Subcutaneous abdominal adipose tissue (tissue), 5 donors: ENCODE measurements at regions not wholly inside any gene's neighbourhood (a gene's known extent, or its start where the extent isn't known, plus 50 kb on each side); places are given as distances from the start of the nearest gene placed in this dataset.

Source experiments
- H3K27ac ChIP-seq: one replicate; pipeline ENCODE4 v1.7.0; 2013; ENCODE audit warnings: low read depth, mild to moderate bottlenecking, inconsistent platforms, low read length, moderate library complexity
- H3K27me3 ChIP-seq, 5 donors: one replicate each; pipeline ENCODE4 v1.7.0; 2013; ENCODE audit warnings: low read length in 5 of 5, inconsistent platforms in 1 of 5; ENCODE audit not compliant: control insufficient read depth in 5 of 5, insufficient read depth in 4 of 5
- H3K36me3 ChIP-seq, 5 donors: one replicate each; pipeline ENCODE4 v1.7.0; 2013; ENCODE audit warnings: low read length in 5 of 5; ENCODE audit not compliant: control insufficient read depth in 5 of 5, insufficient read depth in 5 of 5
- H3K4me1 ChIP-seq, 5 donors: one replicate each; pipeline ENCODE4 v1.7.0; 2013; ENCODE audit warnings: low read length in 5 of 5, mild to moderate bottlenecking in 3 of 5, moderate library complexity in 1 of 5; ENCODE audit not compliant: control insufficient read depth in 5 of 5, insufficient read depth in 5 of 5
- H3K4me3 ChIP-seq, 5 donors: one replicate each; pipeline ENCODE4 v1.7.0; 2013; ENCODE audit warnings: low read length in 5 of 5, low read depth in 1 of 5
- H3K9ac ChIP-seq, 5 donors: one replicate each; pipeline ENCODE4 v1.7.0; 2013; ENCODE audit warnings: low read length in 5 of 5, mild to moderate bottlenecking in 4 of 5, moderate library complexity in 3 of 5
- H3K9me3 ChIP-seq, 5 donors: one replicate each; pipeline ENCODE4 v1.7.0; 2013; ENCODE audit warnings: low read length in 5 of 5; ENCODE audit not compliant: control insufficient read depth in 5 of 5
- donor health status: healthy.
- donor health status: healthy.
- donor health status: healthy.
- donor health status: healthy.
- donor health status: healthy.

GRCh38 chr12:83224012-83224411 lies 537.3 kb downstream of the TMTC2 start:
- no peaks in the 10 kb centered on the region for H3K4me1 ChIP-seq
- H3K9me3 ChIP-seq, result peaks cover 0 to 3% (median 0%) of the 10 kb centered on the region in 5 donors
- no peak overlapping the region for H3K9ac ChIP-seq
- no peaks in the 10 kb centered on the region for H3K36me3 ChIP-seq
- H3K27me3 ChIP-seq, result no peaks in the 10 kb centered on the region
- no peak overlapping the region for H3K27ac ChIP-seq
- H3K4me3 ChIP-seq, result no peak overlapping the region

- peaks cover 0 to 3% (median 0%) of the 10 kb centered on the region in 5 donors for H3K9me3 ChIP-seq
- H3K36me3 ChIP-seq, result no peaks in the 10 kb centered on the region
- no peak overlapping the region for H3K4me3 ChIP-seq
- H3K27ac ChIP-seq, result no peak overlapping the region
- no peaks in the 10 kb centered on the region for H3K27me3 ChIP-seq
- no peaks in the 10 kb centered on the region for H3K4me1 ChIP-seq
- H3K9ac ChIP-seq, result no peak overlapping the region
Measured at GRCh38 chr12:83220774-83221173, 534.1 kb downstream of the TMTC2 start.

- Histone ChIP-seq H3K27ac (no peak overlapping the region), H3K9ac (no peak overlapping the region), H3K36me3 (no peaks in the 10 kb centered on the region), H3K9me3 (no peaks in the 10 kb centered on the region), H3K4me1 (no peaks in the 10 kb centered on the region), H3K27me3 (no peaks in the 10 kb centered on the region), H3K4me3 (no peak overlapping the region)
Measured at GRCh38 chr12:83216230-83216629, 529.5 kb downstream of the TMTC2 start.

DNA sequence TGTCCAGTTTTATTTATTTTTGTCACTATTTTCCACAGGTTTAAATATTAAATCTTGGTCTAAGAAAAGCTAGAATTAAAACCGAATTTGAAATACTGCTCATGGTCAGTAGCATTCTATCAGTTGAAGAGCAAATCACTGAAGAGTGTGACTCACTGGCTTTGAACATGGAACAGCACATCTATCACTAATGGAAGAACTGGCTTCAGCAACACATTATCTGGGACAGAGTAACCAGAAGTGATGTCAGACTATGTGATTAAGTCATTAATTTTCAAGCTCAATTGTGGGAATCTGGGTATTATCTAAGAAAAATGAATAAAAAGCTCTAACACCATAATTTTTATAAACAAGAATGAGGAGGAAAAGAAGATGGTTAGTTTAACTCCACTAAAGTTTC lies 527.5 kb downstream of the TMTC2 start:
- no peaks in the 10 kb centered on the region for H3K4me1 ChIP-seq
- H3K9me3 ChIP-seq, result no peaks in the 10 kb centered on the region
- no peak overlapping the region for H3K4me3 ChIP-seq
- H3K27ac ChIP-seq, result no peak overlapping the region
- no peaks in the 10 kb centered on the region for H3K27me3 ChIP-seq
- no peaks in the 10 kb centered on the region for H3K36me3 ChIP-seq
- no peak overlapping the region for H3K9ac ChIP-seq

DNA sequence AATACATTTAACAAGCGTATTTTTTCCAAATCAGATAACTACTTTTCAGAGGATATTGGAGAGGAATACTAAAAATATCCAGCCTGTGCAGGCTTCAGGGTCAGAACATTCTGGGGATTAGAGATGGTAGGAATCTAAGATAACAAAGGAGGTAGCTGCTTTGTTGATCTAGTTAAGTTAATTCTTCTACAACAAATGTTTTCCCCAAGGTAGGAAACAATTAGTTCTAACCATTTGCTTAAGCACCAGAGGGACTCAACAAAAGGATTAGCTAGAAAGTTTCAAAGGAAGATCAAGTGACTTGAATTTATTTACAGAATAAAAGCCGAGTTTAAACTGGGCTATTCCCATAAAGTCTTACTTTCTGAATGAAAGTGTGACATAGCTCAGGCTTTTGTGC lies 524.2 kb downstream of the TMTC2 start:
- no peak overlapping the region for H3K9ac ChIP-seq
- no peak overlapping the region for H3K4me3 ChIP-seq
- H3K9me3 ChIP-seq, result no peaks in the 10 kb centered on the region
- no peaks in the 10 kb centered on the region for H3K36me3 ChIP-seq
- no peaks in the 10 kb centered on the region for H3K4me1 ChIP-seq
- H3K27ac ChIP-seq, result no peak overlapping the region
- H3K27me3 ChIP-seq, result no peaks in the 10 kb centered on the region

DNA sequence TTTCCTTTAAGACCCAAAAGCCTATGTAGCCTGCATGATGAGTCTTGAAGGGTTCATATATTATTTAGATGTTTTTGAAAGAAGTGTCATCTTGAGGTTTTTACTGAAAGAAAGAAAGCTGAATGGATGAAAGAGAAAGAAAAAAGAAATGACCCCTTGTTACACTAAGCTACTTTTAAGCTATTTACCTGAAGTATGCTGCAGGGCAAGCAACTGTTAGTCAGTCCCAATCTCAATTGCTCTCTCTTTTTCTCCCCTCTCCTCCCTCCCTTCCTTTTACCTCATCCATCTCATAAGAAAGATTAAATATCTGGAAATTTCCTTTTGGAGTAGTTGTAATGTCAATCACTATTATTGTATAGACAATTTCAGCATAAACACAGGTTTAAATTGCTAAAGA lies 512.4 kb downstream of the TMTC2 start:
- no peak overlapping the region for H3K27ac ChIP-seq
- no peaks in the 10 kb centered on the region for H3K4me1 ChIP-seq
- no peaks in the 10 kb centered on the region for H3K27me3 ChIP-seq
- H3K9ac ChIP-seq, result no peak overlapping the region
- H3K9me3 ChIP-seq, result no peaks in the 10 kb centered on the region
- no peak overlapping the region for H3K4me3 ChIP-seq
- no peaks in the 10 kb centered on the region for H3K36me3 ChIP-seq

GRCh38 chr12:83198291-83199015 lies 511.7 kb downstream of the TMTC2 start:
- no peaks in the 10 kb centered on the region for H3K27me3 ChIP-seq
- H3K36me3 ChIP-seq, result no peaks in the 10 kb centered on the region
- no peak overlapping the region for H3K9ac ChIP-seq
- H3K27ac ChIP-seq, result no peak overlapping the region
- H3K9me3 ChIP-seq, result no peaks in the 10 kb centered on the region
- H3K4me3 ChIP-seq, result no peak overlapping the region
- no peaks in the 10 kb centered on the region for H3K4me1 ChIP-seq

GRCh38 chr12:83197483-83197914 lies 510.8 kb downstream of the TMTC2 start:
- Histone ChIP-seq H3K9me3 (peaks cover 0 to 2% (median 0%) of the 10 kb centered on the region in 5 donors), H3K36me3 (no peaks in the 10 kb centered on the region), H3K27me3 (no peaks in the 10 kb centered on the region), H3K27ac (no peak overlapping the region), H3K9ac (no peak overlapping the region), H3K4me3 (no peak overlapping the region), H3K4me1 (no peaks in the 10 kb centered on the region)

DNA sequence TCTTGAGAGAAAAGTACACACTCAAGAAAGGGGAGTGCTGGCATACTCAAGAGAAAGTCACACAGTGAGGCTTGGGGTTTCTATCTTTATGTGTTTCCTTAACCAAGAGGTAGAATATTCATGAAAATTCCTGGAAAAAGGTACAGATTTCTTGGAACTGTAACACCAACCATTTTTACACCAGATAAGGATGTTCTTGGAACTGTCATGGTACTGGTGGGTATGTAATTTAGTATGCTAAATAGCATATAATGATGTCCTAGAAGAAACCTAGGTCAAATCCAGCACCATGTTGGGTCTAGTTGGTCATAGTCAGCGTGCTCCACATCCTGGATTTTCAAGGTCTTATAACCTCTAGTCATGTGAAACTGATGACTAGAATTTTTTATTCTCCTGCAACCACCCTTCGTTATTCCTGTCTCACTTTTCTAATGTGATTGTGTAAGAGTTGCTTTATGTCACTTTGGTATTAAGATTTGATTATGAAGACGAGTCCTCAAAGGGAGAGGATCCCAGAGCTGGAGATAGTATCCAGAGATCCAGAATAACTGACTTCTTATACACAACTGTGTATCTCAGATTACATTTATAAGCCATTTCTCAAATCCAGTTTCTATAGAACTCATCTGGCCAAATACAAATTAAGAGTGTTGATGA lies 510.1 kb downstream of the TMTC2 start:
- Histone ChIP-seq H3K27me3 (no peaks in the 10 kb centered on the region), H3K9ac (no peak overlapping the region), H3K4me3 (no peak overlapping the region), H3K9me3 (peaks cover 0 to 2% (median 0%) of the 10 kb centered on the region in 5 donors), H3K36me3 (no peaks in the 10 kb centered on the region), H3K4me1 (no peaks in the 10 kb centered on the region), H3K27ac (no peak overlapping the region)

DNA sequence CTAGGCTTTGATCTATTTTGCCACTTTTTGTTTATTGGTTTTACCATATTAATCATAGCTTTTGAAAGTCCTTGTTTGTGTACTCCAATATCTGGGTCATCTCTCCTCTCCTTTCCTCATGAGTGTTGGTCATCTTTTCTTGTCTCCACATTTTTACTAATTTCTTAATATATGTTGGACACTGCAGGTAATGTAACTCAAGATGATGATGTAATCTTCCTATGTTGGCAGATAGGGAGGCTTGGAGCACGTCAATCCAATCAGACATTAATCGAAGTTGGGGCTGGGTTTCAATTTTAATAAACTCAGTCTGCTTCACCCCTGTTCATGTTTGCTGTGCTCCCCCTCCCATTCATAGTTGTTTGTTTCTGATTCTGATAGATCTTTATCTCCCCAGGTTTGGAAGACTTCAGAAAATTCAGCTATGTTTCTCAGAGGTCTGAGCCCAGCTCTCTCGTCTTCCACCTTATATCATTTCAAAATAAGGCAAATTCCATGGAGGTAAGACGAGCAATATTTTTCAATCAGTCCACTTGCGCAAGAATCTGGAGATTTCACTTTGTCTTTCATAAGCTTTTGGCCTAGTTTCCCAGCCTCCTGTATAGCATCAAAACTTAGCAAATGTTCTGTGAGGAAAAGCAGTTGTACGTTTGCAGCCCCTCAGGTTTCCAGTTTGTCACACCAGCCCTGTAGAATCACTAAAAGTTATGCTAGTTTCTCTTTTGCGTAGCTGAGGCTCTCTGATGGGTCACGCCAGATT lies 504.1 kb downstream of the TMTC2 start:
- Histone ChIP-seq H3K36me3 (no peaks in the 10 kb centered on the region), H3K9me3 (peaks cover 0 to 2% (median 0%) of the 10 kb centered on the region in 5 donors), H3K4me1 (no peaks in the 10 kb centered on the region), H3K27me3 (no peaks in the 10 kb centered on the region), H3K4me3 (no peak overlapping the region), H3K27ac (no peak overlapping the region), H3K9ac (no peak overlapping the region)
